HepG2 (cell line): ENCODE measurements at regions not wholly inside any gene's neighbourhood (a gene's known extent, or its start where the extent isn't known, plus 50 kb on each side); places are given as distances from the start of the nearest gene placed in this dataset.

Experiments used
- ARID5B ChIP-seq: IDR thresholded peaks from 2 replicates; pipeline ENCODE4 v1.4.0; 2020; ENCODE audit warnings: mild to moderate bottlenecking, missing genetic modification reagents
- CREBL2 ChIP-seq: sonication (generic); formaldehyde crosslinking; IDR thresholded peaks from 2 replicates; pipeline ENCODE4 v1.8.1; 2023; ENCODE audit warnings: missing genetic modification reagents, mild to moderate bottlenecking, borderline replicate concordance
- FOSL2 ChIP-seq: sonication (generic); formaldehyde crosslinking; IDR thresholded peaks from 2 replicates; pipeline ENCODE4 v1.4.0; 2020; ENCODE audit warnings: missing genetic modification reagents
- FOXK1 ChIP-seq: sonication (generic); formaldehyde crosslinking; IDR thresholded peaks from 2 replicates; pipeline ENCODE4 v1.4.0; 2020; ENCODE audit warnings: low read depth, missing genetic modification reagents, borderline replicate concordance
- FOXP1 ChIP-seq, 2 experiments: fragments of 450-650 bp in 1 of 2; IDR thresholded peaks; 2 replicates each; pipeline ENCODE4 v1.6.1; 2017 to 2018; ENCODE audit warnings: antibody characterized with exemption in 1 of 2
- GATAD2A ChIP-seq: IDR thresholded peaks from 2 replicates; pipeline ENCODE4 v1.6.1; 2016
- GTF2F1 ChIP-seq: fragments of 150-350 bp; IDR thresholded peaks from 2 replicates; pipeline ENCODE4 v1.6.1; 2014; ENCODE audit warnings: low read length
- HDAC1 ChIP-seq: sonication (generic); formaldehyde crosslinking; IDR thresholded peaks from 2 replicates; pipeline ENCODE4 v1.5.1; 2020; ENCODE audit warnings: mild to moderate bottlenecking, missing genetic modification reagents
- HDAC2 ChIP-seq: sonication (generic); formaldehyde crosslinking; IDR thresholded peaks from 2 replicates; pipeline ENCODE4 v1.4.0; 2020; ENCODE audit warnings: missing genetic modification reagents
- HMGXB4 ChIP-seq, 2 experiments: sonication (generic) in 1 of 2; formaldehyde crosslinking in 1 of 2; IDR thresholded peaks; 2 replicates each; pipeline versions ENCODE4 v1.4.0 to v1.6.1; 2018 to 2020; ENCODE audit warnings: missing genetic modification reagents in 2 of 2, borderline replicate concordance in 1 of 2, low read depth in 1 of 2, mild to moderate bottlenecking in 1 of 2, missing biosample characterization in 1 of 2
- HNRNPK ChIP-seq: fragments of 200-400 bp; formaldehyde crosslinking; IDR thresholded peaks from 2 replicates; pipeline ENCODE4 v1.6.1; 2018; ENCODE audit warnings: low read length, low read depth, moderate library complexity, mild to moderate bottlenecking; ENCODE audit not compliant: poor library complexity, severe bottlenecking
- HOXA3 ChIP-seq: sonication (generic); formaldehyde crosslinking; IDR thresholded peaks from 2 replicates; pipeline ENCODE4 v1.5.0; 2020; ENCODE audit warnings: missing genetic modification reagents
- HOXA9 ChIP-seq: sonication (generic); formaldehyde crosslinking; IDR thresholded peaks from 2 replicates; pipeline ENCODE4 v1.8.1; 2022; ENCODE audit warnings: missing genetic modification reagents, mild to moderate bottlenecking, moderate library complexity, borderline replicate concordance
- JDP2 ChIP-seq: sonication (generic); formaldehyde crosslinking; IDR thresholded peaks from 2 replicates; pipeline ENCODE4 v1.8.1; 2022; ENCODE audit warnings: missing genetic modification reagents, borderline replicate concordance
- KDM1A ChIP-seq: IDR thresholded peaks from 2 replicates; pipeline ENCODE4 v1.6.1; 2016; ENCODE audit warnings: missing compliant biosample characterization
- MYC ChIP-seq: sonication (generic); formaldehyde crosslinking; IDR thresholded peaks from 2 replicates; pipeline ENCODE4 v1.9.0; 2021; ENCODE audit warnings: missing genetic modification reagents, borderline replicate concordance
- NR3C1 ChIP-seq: sonication (generic); formaldehyde crosslinking; IDR thresholded peaks from 2 replicates; pipeline ENCODE4 v1.4.0; 2020; ENCODE audit warnings: missing genetic modification reagents
- PLRG1 ChIP-seq: fragments of 450-650 bp; conservative IDR thresholded peaks from 2 replicates; pipeline ENCODE4 v1.6.1; 2016
- SMC3 ChIP-seq: IDR thresholded peaks from 2 replicates; pipeline ENCODE4 v1.6.1; 2011; ENCODE audit warnings: low read length, improper control_type of control experiment
- TEAD3 ChIP-seq: optimal IDR thresholded peaks from 2 replicates; pipeline ENCODE3; 2016; ENCODE audit warnings: borderline replicate concordance
- ZFP36L1 ChIP-seq: sonication (generic); formaldehyde crosslinking; IDR thresholded peaks from 2 replicates; pipeline ENCODE4 v1.8.0; 2022; ENCODE audit warnings: mild to moderate bottlenecking, missing genetic modification reagents, moderate library complexity
- ZFY ChIP-seq: sonication (generic); formaldehyde crosslinking; IDR thresholded peaks from 2 replicates; pipeline ENCODE4 v1.4.0; 2020; ENCODE audit warnings: missing genetic modification reagents
- ZNF543 ChIP-seq: sonication (generic); formaldehyde crosslinking; IDR thresholded peaks from 2 replicates; pipeline ENCODE4 v1.4.0; 2020; ENCODE audit warnings: mild to moderate bottlenecking, missing genetic modification reagents
- ZNF703 ChIP-seq: sonication (generic); formaldehyde crosslinking; IDR thresholded peaks from 2 replicates; pipeline ENCODE4 v1.5.1; 2020; ENCODE audit warnings: missing genetic modification reagents, mild to moderate bottlenecking, moderate library complexity, borderline replicate concordance
- ZNF883 ChIP-seq: sonication (generic); formaldehyde crosslinking; IDR thresholded peaks from 2 replicates; pipeline ENCODE4 v1.5.1; 2020; ENCODE audit warnings: mild to moderate bottlenecking, missing genetic modification reagents; ENCODE audit errors: not compliant biosample characterization

GRCh38 chr1:39105841-39106765 is 80.0 kb downstream of the NDUFS5 start (continued):
- TF ChIP-seq PLRG1, result no peak
- no peak for TF ChIP-seq GTF2F1
- TF ChIP-seq HMGXB4 (CRISPR knock-in tag; IDR thresholded peaks at IDR 0.05; ENCODE audit: borderline replicate concordance in 1 of 2, low read depth in 1 of 2), result 0 out of 4 replicates have a peak, but pooled peaks of 1 of the 2 experiments have one; percentile 27
- peak; percentile 63; the same call in 1 of the 2 replicates for TF ChIP-seq HDAC2 (CRISPR knock-in tag)
- TF ChIP-seq MYC (CRISPR knock-in tag), result no peak; the same call in 1 of the 2 replicates
- 0 out of 2 replicates have a peak, but pooled peaks have one; percentile 32 for TF ChIP-seq KDM1A (CRISPR knock-in tag)
- peak; percentile 20 for TF ChIP-seq HDAC1
- peak; percentile 39; the same call in 1 of the 2 replicates for TF ChIP-seq ZNF543 (CRISPR knock-in tag)
- TF ChIP-seq JDP2 (CRISPR knock-in tag), result no peak
- 0 out of 2 replicates have a peak, but pooled peaks have one; percentile 39 for TF ChIP-seq ZFP36L1 (CRISPR knock-in tag)
- peak; percentile 66; the same call in 1 of the 2 replicates for TF ChIP-seq ZNF703 (CRISPR knock-in tag)
- TF ChIP-seq SMC3, result 0 out of 2 replicates have a peak, but pooled peaks have one; percentile 1
- no peak for TF ChIP-seq HOXA9 (CRISPR knock-in tag)
- TF ChIP-seq FOSL2 (CRISPR knock-in tag), result peak; percentile 29
- peak; percentile 79 for TF ChIP-seq GATAD2A (CRISPR knock-in tag)
- no peak for TF ChIP-seq ZNF883 (CRISPR knock-in tag)
- no peak for TF ChIP-seq CREBL2 (CRISPR knock-in tag)
- no peak for TF ChIP-seq HNRNPK
- TF ChIP-seq HOXA3 (CRISPR knock-in tag), result peak; percentile 50
- TF ChIP-seq ZFY, result peak; percentile 40; the same call in 1 of the 2 replicates
- no peak for TF ChIP-seq FOXP1 (IDR thresholded peaks at IDR 0.05)
- TF ChIP-seq FOXP1 (CRISPR knock-in tag; IDR thresholded peaks at IDR 0.05), result no peak
- TF ChIP-seq NR3C1 (CRISPR knock-in tag), result no peak
- peak; percentile 46 for TF ChIP-seq TEAD3 (CRISPR knock-in tag)
- peak; percentile 79 for TF ChIP-seq ARID5B (CRISPR knock-in tag)
- no peak for TF ChIP-seq FOXK1 (CRISPR knock-in tag)
